HEK293 (cell line): ENCODE measurements at regions not wholly inside any gene's neighbourhood (a gene's known extent, or its start where the extent isn't known, plus 50 kb on each side); places are given as distances from the start of the nearest gene placed in this dataset.

ENCODE experiments used
- CTCF ChIA-PET: fragments of 350-600 bp; formaldehyde crosslinking; extraction: SDS; loops from one replicate; lab custom pipeline; 2021; ENCODE audit warnings: antibody characterized with exemption; lab: Yijun Ruan, JAX
- POLR2A ChIA-PET: fragments of 300-600 bp; formaldehyde crosslinking; extraction: SDS; loops from one replicate; lab custom pipeline; 2020; ENCODE audit warnings: antibody characterized with exemption, inconsistent platforms; lab: Yijun Ruan, JAX
- H3K27ac ChIP-seq: fragments of 200-500 bp; sonication (Bioruptor generic); 2 replicates; pipeline ENCODE4 v1.5.1; 2014; ENCODE audit warnings: low read depth, low read length, control low read depth, inconsistent platforms; ENCODE audit errors: extremely low read depth
- H3K36me3 ChIP-seq, 2 experiments: fragments of 200-500 bp in 1 of 2; sonication (Bioruptor generic) in 1 of 2; 1 replicate in 1 of 2; 2 replicates in 1 of 2; pipeline ENCODE4 v1.5.1; 2014 to 2017; ENCODE audit warnings: inconsistent platforms in 2 of 2, low read length in 2 of 2; ENCODE audit not compliant: control insufficient read depth in 2 of 2, insufficient read depth in 1 of 2
- H3K4me1 ChIP-seq: fragments of 200-500 bp; sonication (Bioruptor generic); 2 replicates; pipeline ENCODE4 v1.5.1; 2014; ENCODE audit warnings: mild to moderate bottlenecking, low read length, inconsistent platforms; ENCODE audit not compliant: control insufficient read depth, insufficient read depth
- H3K4me3 ChIP-seq: 2 replicates; pipeline ENCODE4 v1.5.1; 2011; ENCODE audit warnings: low read depth, mild to moderate bottlenecking, control low read depth, low read length, moderate library complexity
- H3K9me3 ChIP-seq: fragments of 200-500 bp; sonication (Bioruptor generic); 2 replicates; pipeline ENCODE4 v1.5.1; 2014; ENCODE audit warnings: low read depth, low read length, inconsistent platforms; ENCODE audit not compliant: control insufficient read depth, insufficient read depth
- KLF1 ChIP-seq: fragments of 450-650 bp; formaldehyde crosslinking; IDR thresholded peaks from 2 replicates; pipeline ENCODE4 v1.5.1; 2016; ENCODE audit warnings: missing biosample characterization, missing genetic modification characterization
- KLF17 ChIP-seq: fragments of 450-650 bp; formaldehyde crosslinking; IDR thresholded peaks from 2 replicates; pipeline ENCODE4 v1.5.1; 2016; ENCODE audit warnings: missing biosample characterization, missing genetic modification characterization
- PRDM2 ChIP-seq: fragments of 450-650 bp; formaldehyde crosslinking; IDR thresholded peaks from 2 replicates; pipeline ENCODE4 v1.5.1; 2016; ENCODE audit warnings: missing biosample characterization, missing genetic modification characterization, borderline replicate concordance
- ZBTB11 ChIP-seq: fragments of 450-650 bp; formaldehyde crosslinking; conservative IDR thresholded peaks from 2 replicates; pipeline ENCODE4 v1.5.1; 2016; ENCODE audit warnings: low read depth, missing biosample characterization, missing genetic modification characterization
- ZBTB21 ChIP-seq: fragments of 450-650 bp; formaldehyde crosslinking; IDR thresholded peaks from 2 replicates; pipeline ENCODE4 v1.5.1; 2017; ENCODE audit warnings: missing biosample characterization, missing genetic modification characterization
- ZNF10 ChIP-seq: fragments of 450-650 bp; formaldehyde crosslinking; IDR thresholded peaks from 2 replicates; pipeline ENCODE4 v1.5.1; 2017; ENCODE audit warnings: missing biosample characterization, missing genetic modification characterization
- ZNF114 ChIP-seq: fragments of 450-650 bp; formaldehyde crosslinking; IDR thresholded peaks from 2 replicates; pipeline ENCODE4 v1.5.0; 2017; ENCODE audit warnings: missing biosample characterization, missing genetic modification characterization
- ZNF133 ChIP-seq: fragments of 450-650 bp; formaldehyde crosslinking; IDR thresholded peaks from 2 replicates; pipeline ENCODE4 v1.5.1; 2016; ENCODE audit warnings: missing biosample characterization, missing genetic modification characterization
- ZNF175 ChIP-seq: fragments of 450-650 bp; formaldehyde crosslinking; IDR thresholded peaks from 2 replicates; pipeline ENCODE4 v1.5.1; 2016; ENCODE audit warnings: missing biosample characterization, missing genetic modification characterization
- ZNF404 ChIP-seq: fragments of 450-650 bp; formaldehyde crosslinking; IDR thresholded peaks from 2 replicates; pipeline ENCODE4 v1.5.1; 2017; ENCODE audit warnings: missing biosample characterization, missing genetic modification characterization
- ZNF426 ChIP-seq: fragments of 450-650 bp; formaldehyde crosslinking; IDR thresholded peaks from 2 replicates; pipeline ENCODE4 v1.5.1; 2017; ENCODE audit warnings: missing biosample characterization, missing genetic modification characterization, mild to moderate bottlenecking, inconsistent platforms, moderate library complexity
- ZNF544 ChIP-seq: fragments of 450-650 bp; formaldehyde crosslinking; IDR thresholded peaks from 2 replicates; pipeline ENCODE4 v1.5.0; 2017; ENCODE audit warnings: missing biosample characterization, missing genetic modification characterization
- ZNF580 ChIP-seq: fragments of 450-650 bp; formaldehyde crosslinking; IDR thresholded peaks from 2 replicates; pipeline ENCODE4 v1.5.1; 2016; ENCODE audit warnings: missing biosample characterization, missing genetic modification characterization
- ZNF621 ChIP-seq: fragments of 450-650 bp; formaldehyde crosslinking; IDR thresholded peaks from 2 replicates; pipeline ENCODE4 v1.5.1; 2017; ENCODE audit warnings: missing biosample characterization, missing genetic modification characterization
- ZNF629 ChIP-seq: fragments of 450-650 bp; formaldehyde crosslinking; IDR thresholded peaks from 2 replicates; pipeline ENCODE4 v1.5.1; 2017; ENCODE audit warnings: missing biosample characterization, missing genetic modification characterization
- ZNF830 ChIP-seq: fragments of 450-650 bp; IDR thresholded peaks from 2 replicates; pipeline ENCODE4 v1.5.0; 2018; ENCODE audit warnings: missing biosample characterization, missing genetic modification characterization, low read depth, mild to moderate bottlenecking, moderate library complexity
- ZNF843 ChIP-seq: fragments of 450-650 bp; formaldehyde crosslinking; IDR thresholded peaks from 2 replicates; pipeline ENCODE4 v1.5.1; 2016; ENCODE audit warnings: missing biosample characterization, missing genetic modification characterization
- ZSCAN30 ChIP-seq: fragments of 450-650 bp; IDR thresholded peaks from 2 replicates; pipeline ENCODE4 v1.5.1; 2018; ENCODE audit warnings: missing biosample characterization, mild to moderate bottlenecking, missing genetic modification characterization, moderate library complexity
- ZSCAN4 ChIP-seq: fragments of 450-650 bp; formaldehyde crosslinking; IDR thresholded peaks from 2 replicates; pipeline ENCODE4 v1.5.1; 2017; ENCODE audit warnings: missing biosample characterization, missing genetic modification characterization

GRCh38 chr1:73749996-73750395, 448.0 kb downstream of the LRRIQ3 start (continued):
- TF ChIP-seq ZNF544 (tag by site-specific recombination): no peak

GRCh38 chr1:73744985-73745384, 453.0 kb downstream of the LRRIQ3 start:
- TF ChIP-seq KLF1 (tag by site-specific recombination) (no peak), ZNF629 (tag by site-specific recombination) (no peak), ZNF133 (tag by site-specific recombination) (peak; percentile 91), ZSCAN30 (tag by site-specific recombination) (no peak), PRDM2 (tag by site-specific recombination) (no peak), ZBTB11 (tag by site-specific recombination) (no peak), ZNF114 (no peak), ZNF175 (tag by site-specific recombination) (no peak)
- Histone ChIP-seq H3K36me3 (no peaks in the 10 kb centered on the region), H3K27ac (no peak overlapping the region), H3K9me3 (no peaks in the 10 kb centered on the region), H3K4me1 (no peaks in the 10 kb centered on the region), H3K4me3 (no peak overlapping the region)
- CTCF ChIA-PET: no interaction called here
- POLR2A ChIA-PET: no interaction called here

GRCh38 chr1:73736125-73736524, 461.9 kb downstream of the LRRIQ3 start:
- no peaks in the 10 kb centered on the region for H3K9me3 ChIP-seq
- CTCF ChIA-PET: interaction anchor here (1.0 kb wide), 1 partner anchor 45 kb away, joined by 3 read pairs; no protein-coding TSS in a partner anchor
- POLR2A ChIA-PET: no interaction called here

GRCh38 chr1:73727036-73727435, 470.9 kb downstream of the LRRIQ3 start:
- POLR2A ChIA-PET: no interaction called here
- Histone ChIP-seq H3K9me3 (no peaks in the 10 kb centered on the region), H3K27ac (no peak overlapping the region), H3K36me3 (no peaks in the 10 kb centered on the region), H3K4me3 (no peak overlapping the region), H3K4me1 (no peaks in the 10 kb centered on the region)
- CTCF ChIA-PET: no interaction called here
- TF ChIP-seq ZNF426 (tag by site-specific recombination): no peak
- TF ChIP-seq ZNF843 (tag by site-specific recombination): no peak
- no peak for TF ChIP-seq KLF17 (tag by site-specific recombination)
- no peak for TF ChIP-seq ZNF580 (tag by site-specific recombination)
- no peak for TF ChIP-seq ZNF404 (tag by site-specific recombination)
- TF ChIP-seq ZSCAN4 (tag by site-specific recombination): no peak
- no peak for TF ChIP-seq ZNF830 (tag by site-specific recombination)
- TF ChIP-seq ZNF621 (tag by site-specific recombination): no peak

More at GRCh38 chr1:73736125-73736524, 461.9 kb downstream of the LRRIQ3 start:
- Histone ChIP-seq H3K27ac (no peak overlapping the region), H3K4me1 (no peaks in the 10 kb centered on the region), H3K36me3 (no peaks in the 10 kb centered on the region), H3K4me3 (no peak overlapping the region)
- 0 out of 2 replicates have a peak, but pooled peaks have one; percentile 34 for TF ChIP-seq ZBTB21 (tag by site-specific recombination)
- no peak for TF ChIP-seq ZNF10
